BLaER1 (cell line): ENCODE measurements at regions not wholly inside any gene's neighbourhood (a gene's known extent, or its start where the extent isn't known, plus 50 kb on each side); places are given as distances from the start of the nearest gene placed in this dataset.
"Not testable (repeated sequence)": the region's sequence is repeated elsewhere in the genome, so short reads cannot be mapped to it uniquely, and the experiment has no call there.

Experiments used
- H3K27ac ChIP-seq: shearing (Covaris generic); formaldehyde crosslinking; 2 replicates; pipeline ENCODE4 v1.8.1; 2022
- H3K27me3 ChIP-seq: shearing (Covaris generic); formaldehyde crosslinking; 2 replicates; pipeline ENCODE4 v1.8.1; 2022
- H3K36me3 ChIP-seq: shearing (Covaris generic); formaldehyde crosslinking; 2 replicates; pipeline ENCODE4 v1.8.1; 2022
- H3K4me1 ChIP-seq: shearing (Covaris generic); formaldehyde crosslinking; 2 replicates; pipeline ENCODE4 v1.8.1; 2022
- H3K4me2 ChIP-seq: shearing (Covaris generic); formaldehyde crosslinking; 2 replicates; pipeline ENCODE4 v1.8.1; 2022
- H3K4me3 ChIP-seq: shearing (Covaris generic); formaldehyde crosslinking; 2 replicates; pipeline ENCODE4 v1.8.1; 2022
- H3K9ac ChIP-seq: shearing (Covaris generic); formaldehyde crosslinking; 2 replicates; pipeline ENCODE4 v1.8.1; 2022
- H3K9me3 ChIP-seq: shearing (Covaris generic); formaldehyde crosslinking; 2 replicates; pipeline ENCODE4 v1.8.1; 2022
- H4K20me1 ChIP-seq: shearing (Covaris generic); formaldehyde crosslinking; 2 replicates; pipeline ENCODE4 v1.8.1; 2022
- Cebpa-rat ChIP-seq: shearing (Covaris generic); IDR thresholded peaks from 2 replicates; pipeline ENCODE4 v1.8.1; 2022

- Histone ChIP-seq H3K36me3 (no peaks in the 10 kb centered on the region), H3K4me2 (no peak overlapping the region), H3K9ac (no peak overlapping the region), H3K27me3 (no peaks in the 10 kb centered on the region), H3K4me3 (no peak overlapping the region), H3K4me1 (no peaks in the 10 kb centered on the region), H3K9me3 (no peaks in the 10 kb centered on the region), H4K20me1 (no peaks in the 10 kb centered on the region), H3K27ac (no peak overlapping the region)
- TF ChIP-seq Cebpa-rat, result no peak
These were observed 334.0 kb upstream of the NDST3 start for GRCh38 chr4:117700111-117700892.

- TF ChIP-seq Cebpa-rat, result no peak
- Histone ChIP-seq H4K20me1 (no peaks in the 10 kb centered on the region), H3K27ac (no peak overlapping the region)
These were observed 331.9 kb upstream of the NDST3 start for GRCh38 chr4:117702353-117702752.

GRCh38 chr4:117704721-117705120 is 329.6 kb upstream of the NDST3 start:
- Histone ChIP-seq H3K9me3 (no peaks in the 10 kb centered on the region; the same call in 1 of the 2 replicates), H3K4me3 (no peak overlapping the region), H4K20me1 (no peaks in the 10 kb centered on the region), H3K36me3 (no peaks in the 10 kb centered on the region), H3K27me3 (no peaks in the 10 kb centered on the region), H3K4me1 (no peaks in the 10 kb centered on the region), H3K9ac (no peak overlapping the region), H3K4me2 (no peak overlapping the region), H3K27ac (no peak overlapping the region)
- TF ChIP-seq Cebpa-rat, result no peak

More at GRCh38 chr4:117702353-117702752, 331.9 kb upstream of the NDST3 start:
- Histone ChIP-seq H3K27me3 (no peaks in the 10 kb centered on the region), H3K4me3 (no peak overlapping the region), H3K4me1 (no peaks in the 10 kb centered on the region), H3K9me3 (no peaks in the 10 kb centered on the region), H3K36me3 (no peaks in the 10 kb centered on the region), H3K4me2 (no peak overlapping the region), H3K9ac (no peak overlapping the region)

- Histone ChIP-seq H3K27ac (no peak overlapping the region), H3K9me3 (no peaks in the 10 kb centered on the region), H3K4me2 (no peak overlapping the region), H3K4me1 (no peaks in the 10 kb centered on the region), H3K27me3 (no peaks in the 10 kb centered on the region), H3K9ac (no peak overlapping the region), H3K36me3 (no peaks in the 10 kb centered on the region), H3K4me3 (no peak overlapping the region), H4K20me1 (no peaks in the 10 kb centered on the region)
- no peak for TF ChIP-seq Cebpa-rat
These were observed 293.6 kb upstream of the NDST3 start for GRCh38 chr4:117740736-117741135.

- not testable (repeated sequence) for H3K4me1 ChIP-seq, H3K36me3 ChIP-seq, H3K27me3 ChIP-seq, H3K9me3 ChIP-seq, H3K9ac ChIP-seq, H4K20me1 ChIP-seq, H3K4me3 ChIP-seq, H3K27ac ChIP-seq, H3K4me2 ChIP-seq
These were observed 288.9 kb upstream of the NDST3 start for GRCh38 chr4:117745379-117745778.

DNA sequence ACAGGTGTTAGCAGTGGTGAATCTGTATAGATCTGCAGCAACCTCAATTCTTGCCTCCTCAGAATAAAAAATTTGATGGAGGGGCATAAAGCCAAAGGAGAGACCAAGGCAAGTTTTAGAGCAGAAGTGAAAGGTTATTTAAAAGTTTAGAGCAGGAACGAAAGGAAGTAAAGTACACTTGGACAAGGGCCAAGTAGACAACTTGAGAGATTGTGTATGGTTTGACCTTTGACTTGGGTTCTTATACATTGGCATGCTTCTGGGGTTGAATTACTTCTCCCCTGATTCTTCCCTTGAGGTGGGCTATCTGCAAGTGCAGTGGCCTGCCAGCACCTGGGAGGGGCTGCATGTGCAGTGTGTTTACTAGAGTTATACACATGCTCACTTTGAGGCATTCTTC is 278.8 kb upstream of the NDST3 start:
- no peaks in the 10 kb centered on the region for H4K20me1 ChIP-seq
- TF ChIP-seq Cebpa-rat, result no peak
- no peak overlapping the region for H3K9ac ChIP-seq
- no peaks in the 10 kb centered on the region for H3K27me3 ChIP-seq
- no peak overlapping the region for H3K4me3 ChIP-seq
- no peak overlapping the region for H3K27ac ChIP-seq
- H3K4me2 ChIP-seq, result no peak overlapping the region
- no peaks in the 10 kb centered on the region for H3K4me1 ChIP-seq
- no peaks in the 10 kb centered on the region for H3K36me3 ChIP-seq
- H3K9me3 ChIP-seq, result no peaks in the 10 kb centered on the region

GRCh38 chr4:117768610-117769009 is 265.7 kb upstream of the NDST3 start:
- Histone ChIP-seq H3K9ac (no peak overlapping the region), H3K4me3 (no peak overlapping the region), H3K27me3 (no peaks in the 10 kb centered on the region), H3K4me1 (no peaks in the 10 kb centered on the region), H3K4me2 (no peak overlapping the region), H4K20me1 (no peaks in the 10 kb centered on the region), H3K27ac (no peak overlapping the region), H3K9me3 (no peaks in the 10 kb centered on the region), H3K36me3 (no peaks in the 10 kb centered on the region)
- TF ChIP-seq Cebpa-rat, result no peak

- no peak overlapping the region for H3K4me3 ChIP-seq
- no peaks in the 10 kb centered on the region for H3K36me3 ChIP-seq
- no peaks in the 10 kb centered on the region for H4K20me1 ChIP-seq
- H3K27me3 ChIP-seq, result no peaks in the 10 kb centered on the region
- TF ChIP-seq Cebpa-rat, result no peak
- no peaks in the 10 kb centered on the region for H3K4me1 ChIP-seq
- no peak overlapping the region for H3K27ac ChIP-seq
- no peak overlapping the region for H3K4me2 ChIP-seq
- no peak overlapping the region for H3K9ac ChIP-seq
- H3K9me3 ChIP-seq, result no peaks in the 10 kb centered on the region
These were observed 263.8 kb upstream of the NDST3 start for GRCh38 chr4:117770269-117771102.

DNA sequence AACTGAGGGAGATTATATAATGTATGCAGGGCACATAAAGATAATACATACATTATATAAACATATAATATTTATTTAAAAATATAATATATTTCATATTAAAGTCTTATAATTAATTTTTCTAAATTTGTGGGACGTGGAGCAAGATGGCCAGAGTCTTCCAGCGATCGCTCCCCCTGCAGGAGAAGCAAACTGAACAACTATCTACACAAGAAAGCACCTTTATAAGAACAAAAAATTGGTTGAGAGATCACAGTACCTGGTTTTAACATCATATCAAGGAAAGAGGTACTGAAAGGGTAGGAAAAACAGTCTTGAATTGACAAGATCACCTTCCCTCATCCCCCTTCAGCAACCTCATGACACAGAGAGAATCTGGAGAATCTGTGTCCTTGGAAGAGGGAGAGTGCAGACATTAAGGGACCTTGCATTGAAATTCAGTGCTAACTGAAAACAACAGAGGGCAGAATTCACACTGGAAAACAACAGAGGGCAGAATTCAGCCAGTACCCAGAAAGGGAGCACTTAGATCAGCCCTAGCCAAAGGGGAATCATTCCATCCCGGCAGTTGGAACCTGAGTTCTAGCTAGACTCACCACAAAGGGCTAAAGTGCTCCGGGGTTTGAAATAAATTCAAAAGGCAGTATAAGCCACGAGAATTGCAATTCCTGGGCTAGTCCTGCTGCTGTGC is 262.5 kb upstream of the NDST3 start:
- no peaks in the 10 kb centered on the region for H3K27me3 ChIP-seq
- H4K20me1 ChIP-seq, result no peaks in the 10 kb centered on the region
- H3K36me3 ChIP-seq, result no peaks in the 10 kb centered on the region
- H3K4me1 ChIP-seq, result no peaks in the 10 kb centered on the region
- H3K27ac ChIP-seq, result no peak overlapping the region
- no peak for TF ChIP-seq Cebpa-rat
- no peak overlapping the region for H3K9ac ChIP-seq
- H3K4me3 ChIP-seq, result no peak overlapping the region
- no peaks in the 10 kb centered on the region for H3K9me3 ChIP-seq
- no peak overlapping the region for H3K4me2 ChIP-seq
